ENCODE measurements at regions not wholly inside any gene's neighbourhood (a gene's known extent, or its start where the extent isn't known, plus 50 kb on each side); places are given as distances from the start of the nearest gene placed in this dataset.
A peak's percentile ranks its signal among the peaks of the same experiment; 100 is the strongest.

DNA sequence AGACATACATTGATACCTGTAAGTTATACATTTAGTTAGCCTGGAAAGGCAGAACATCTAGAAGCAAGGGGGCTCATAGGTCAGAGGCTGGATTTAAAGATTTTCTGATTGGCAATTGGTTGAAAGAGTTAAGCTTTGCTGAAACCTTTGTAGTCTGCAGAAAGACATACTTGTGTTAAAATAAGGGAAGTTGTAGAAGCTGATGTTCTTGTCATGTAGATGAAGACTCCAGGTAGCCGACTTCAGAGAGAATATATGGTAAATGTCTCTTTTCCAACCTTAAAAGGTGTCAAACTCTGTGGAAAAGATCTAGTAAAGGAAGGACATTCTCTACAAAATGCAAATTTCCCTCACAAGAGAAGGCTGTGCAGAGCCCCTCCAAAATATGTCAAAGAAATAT is 62.9 kb upstream of the ADAMTS16 start:
- Histone ChIP-seq H3K4me3 (ENCODE audit: low read depth, low read length) (no peak overlapping the region), H3K27ac (ENCODE audit: extremely low read depth, low read depth, low read length) (no peak overlapping the region), H3K9me3 (ENCODE audit: control insufficient read depth, insufficient read depth, low read depth, low read length) (no peaks in the 10 kb centered on the region), H3K4me1 (ENCODE audit: control insufficient read depth, insufficient read depth, low read length) (peaks cover 5% of the 10 kb centered on the region; the same call in 1 of the 2 replicates), H3K36me3 (ENCODE audit: control insufficient read depth in 2 of 2, insufficient read depth in 1 of 2, low read length in 2 of 2) (no peaks in the 10 kb centered on the region)
- ChIA-PET POLR2A (no interaction called here), CTCF (interaction anchor here (0.6 to 1.2 kb wide), 2 partner anchors 13 to 61 kb away, joined by 3 to 4 read pairs; no protein-coding TSS in a partner anchor)
- TF ChIP-seq BCL11A (tag by site-specific recombination; IDR thresholded peaks at IDR 0.05; ENCODE audit: low read depth) (no peak), ZSCAN16 (tag by site-specific recombination; IDR thresholded peaks at IDR 0.05) (no peak), MZF1 (tag by site-specific recombination; IDR thresholded peaks at IDR 0.05; ENCODE audit: borderline replicate concordance) (no peak), ZEB2 (tag by site-specific recombination; IDR thresholded peaks at IDR 0.05) (no peak), ZNF211 (tag by site-specific recombination; IDR thresholded peaks at IDR 0.05; ENCODE audit: low read depth) (no peak)

DNA sequence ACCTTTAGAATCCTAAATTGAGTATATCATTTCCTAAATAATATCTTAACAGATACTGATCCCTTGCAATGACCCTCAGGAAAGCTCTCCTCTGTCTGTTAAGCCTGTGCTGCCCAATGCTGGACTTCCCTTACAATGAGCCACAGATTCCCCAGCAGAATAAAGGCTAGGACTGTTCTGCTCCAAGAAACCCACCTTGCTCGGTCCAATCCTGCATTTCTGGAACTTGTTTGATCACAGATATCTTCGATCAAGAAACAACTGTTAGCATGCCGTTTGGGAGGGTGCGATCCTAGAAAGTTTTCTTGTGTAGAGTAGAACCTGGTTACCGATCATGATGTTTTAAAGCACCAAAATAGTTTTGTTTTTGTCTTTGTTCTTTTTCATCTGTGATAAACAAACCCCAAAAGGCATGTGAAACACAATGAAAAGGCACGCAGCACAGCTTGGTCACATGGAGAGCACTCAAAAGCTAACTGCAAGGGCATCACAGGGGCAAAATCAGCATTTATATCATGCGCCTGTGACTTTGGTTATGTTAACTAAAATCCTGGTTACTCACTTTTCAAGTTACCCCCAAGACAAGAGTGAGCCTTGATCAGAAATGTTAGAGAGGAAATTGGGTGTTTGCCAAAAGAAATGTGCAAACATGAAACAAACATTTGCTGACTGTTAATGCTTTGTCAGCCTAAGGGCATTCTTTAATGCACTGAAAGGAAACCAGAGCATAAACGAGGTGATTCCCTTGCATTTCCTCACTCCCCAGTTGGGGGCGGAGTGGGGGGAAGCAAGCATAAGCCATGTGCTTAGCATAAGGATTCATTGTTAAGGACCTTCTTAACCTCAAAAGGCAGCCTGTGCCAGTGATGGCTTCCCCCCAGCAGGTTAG is 61.9 kb upstream of the ADAMTS16 start:
- no peak overlapping the region for H3K27ac ChIP-seq (ENCODE audit: extremely low read depth, low read depth, low read length)
- ChIA-PET POLR2A (no interaction called here), CTCF (interaction anchor here (0.6 to 1.0 kb wide), 2 partner anchors 14 to 62 kb away, joined by 3 to 4 read pairs; no protein-coding TSS in a partner anchor)
- TF ChIP-seq GLIS1 (tag by site-specific recombination; IDR thresholded peaks at IDR 0.05) (0 out of 2 replicates have a peak, but pooled peaks have one; percentile 20), ZXDB (tag by site-specific recombination; IDR thresholded peaks at IDR 0.05) (no peak)
- H3K4me1 ChIP-seq (ENCODE audit: control insufficient read depth, insufficient read depth, low read length) = peaks cover 5% of the 10 kb centered on the region; the same call in 1 of the 2 replicates
- H3K4me3 ChIP-seq (ENCODE audit: low read depth, low read length) = no peak overlapping the region
- H3K9me3 ChIP-seq (ENCODE audit: control insufficient read depth, insufficient read depth, low read depth, low read length) = no peaks in the 10 kb centered on the region
- no peaks in the 10 kb centered on the region for H3K36me3 ChIP-seq (ENCODE audit: control insufficient read depth in 2 of 2, insufficient read depth in 1 of 2, low read length in 2 of 2)

DNA sequence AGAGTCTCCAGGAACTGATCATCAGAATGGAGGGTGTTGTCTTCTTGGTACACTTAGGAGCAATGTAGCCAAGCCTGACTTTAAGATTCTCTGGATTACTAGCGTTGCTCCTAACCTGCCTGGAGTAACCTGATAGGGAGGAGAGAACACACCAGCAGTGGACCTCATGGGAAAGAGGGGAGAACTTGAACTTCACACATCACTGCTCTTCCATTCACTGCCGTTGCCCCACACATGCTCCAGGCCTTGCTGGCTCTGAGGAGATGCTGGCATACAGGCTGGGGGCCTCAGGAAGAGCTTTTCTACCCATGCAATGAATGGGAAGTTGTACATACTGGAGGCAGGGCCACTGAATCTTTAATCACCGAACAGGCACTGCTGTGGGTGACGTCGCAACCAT is 60.3 kb upstream of the ADAMTS16 start:
- no peaks in the 10 kb centered on the region for H3K9me3 ChIP-seq (ENCODE audit: control insufficient read depth, insufficient read depth, low read depth, low read length)
- peaks cover 6% of the 10 kb centered on the region; the same call in 1 of the 2 replicates for H3K4me1 ChIP-seq (ENCODE audit: control insufficient read depth, insufficient read depth, low read length)
- POLR2A ChIA-PET = no interaction called here
- TF ChIP-seq KLF9 (tag by site-specific recombination; IDR thresholded peaks at IDR 0.05; ENCODE audit: low read depth) (no peak), ZNF549 (tag by site-specific recombination; IDR thresholded peaks at IDR 0.05) (no peak), SETDB1 (IDR thresholded peaks at IDR 0.05; ENCODE audit: insufficient read length, low read length) (no peak), ZNF10 (tag by site-specific recombination; IDR thresholded peaks at IDR 0.05) (no peak), ZNF391 (tag by site-specific recombination; IDR thresholded peaks at IDR 0.05; ENCODE audit: borderline replicate concordance, low read depth) (no peak), ZNF366 (tag by site-specific recombination; conservative IDR thresholded peaks at IDR 0.05) (no peak)
- TF ChIP-seq, protein P1, sequence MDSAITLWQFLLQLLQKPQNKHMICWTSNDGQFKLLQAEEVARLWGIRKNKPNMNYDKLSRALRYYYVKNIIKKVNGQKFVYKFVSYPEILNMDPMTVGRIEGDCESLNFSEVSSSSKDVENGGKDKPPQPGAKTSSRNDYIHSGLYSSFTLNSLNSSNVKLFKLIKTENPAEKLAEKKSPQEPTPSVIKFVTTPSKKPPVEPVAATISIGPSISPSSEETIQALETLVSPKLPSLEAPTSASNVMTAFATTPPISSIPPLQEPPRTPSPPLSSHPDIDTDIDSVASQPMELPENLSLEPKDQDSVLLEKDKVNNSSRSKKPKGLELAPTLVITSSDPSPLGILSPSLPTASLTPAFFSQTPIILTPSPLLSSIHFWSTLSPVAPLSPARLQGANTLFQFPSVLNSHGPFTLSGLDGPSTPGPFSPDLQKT (IDR thresholded peaks at IDR 0.05; ENCODE audit: borderline replicate concordance, low read depth, low read length) = no peak
- no peak overlapping the region for H3K27ac ChIP-seq (ENCODE audit: extremely low read depth, low read depth, low read length)
- no peaks in the 10 kb centered on the region for H3K36me3 ChIP-seq (ENCODE audit: control insufficient read depth in 2 of 2, insufficient read depth in 1 of 2, low read length in 2 of 2)
- no peak overlapping the region for H3K4me3 ChIP-seq (ENCODE audit: low read depth, low read length)
- CTCF ChIA-PET = interaction anchor here (0.7 kb wide), 1 partner anchor 262 kb away, joined by 4 read pairs; no protein-coding TSS in a partner anchor

DNA sequence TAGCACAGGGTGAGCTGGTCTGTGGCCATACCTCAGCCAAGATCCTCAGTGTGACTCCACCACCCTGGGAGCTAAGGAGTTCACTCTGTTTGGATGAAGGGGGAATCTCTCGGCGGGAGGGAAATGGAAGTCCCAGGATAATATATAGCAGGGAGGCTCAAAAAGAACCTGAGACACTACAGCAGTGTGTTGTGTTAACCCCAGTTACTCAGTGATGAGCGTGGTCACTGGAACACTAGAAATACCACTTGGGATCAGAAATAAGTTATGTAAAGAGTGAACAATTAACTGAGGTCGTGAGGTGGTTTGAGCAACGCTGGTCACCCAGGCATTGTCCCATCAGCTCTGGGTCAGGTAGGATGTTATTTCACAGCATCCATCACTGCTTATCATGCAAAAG is 59.3 kb upstream of the ADAMTS16 start:
- Histone ChIP-seq H3K4me3 (ENCODE audit: low read depth, low read length) (no peak overlapping the region), H3K4me1 (ENCODE audit: control insufficient read depth, insufficient read depth, low read length) (peaks cover 12% of the 10 kb centered on the region), H3K27ac (ENCODE audit: extremely low read depth, low read depth, low read length) (no peak overlapping the region), H3K9me3 (ENCODE audit: control insufficient read depth, insufficient read depth, low read depth, low read length) (no peaks in the 10 kb centered on the region), H3K36me3 (ENCODE audit: control insufficient read depth in 2 of 2, insufficient read depth in 1 of 2, low read length in 2 of 2) (no peaks in the 10 kb centered on the region)
- peak; percentile 19; the same call in 1 of the 2 replicates for TF ChIP-seq GLIS1 (tag by site-specific recombination; IDR thresholded peaks at IDR 0.05)
- no peak for TF ChIP-seq KLF8 (tag by site-specific recombination; IDR thresholded peaks at IDR 0.05)
- TF ChIP-seq, protein P2, sequence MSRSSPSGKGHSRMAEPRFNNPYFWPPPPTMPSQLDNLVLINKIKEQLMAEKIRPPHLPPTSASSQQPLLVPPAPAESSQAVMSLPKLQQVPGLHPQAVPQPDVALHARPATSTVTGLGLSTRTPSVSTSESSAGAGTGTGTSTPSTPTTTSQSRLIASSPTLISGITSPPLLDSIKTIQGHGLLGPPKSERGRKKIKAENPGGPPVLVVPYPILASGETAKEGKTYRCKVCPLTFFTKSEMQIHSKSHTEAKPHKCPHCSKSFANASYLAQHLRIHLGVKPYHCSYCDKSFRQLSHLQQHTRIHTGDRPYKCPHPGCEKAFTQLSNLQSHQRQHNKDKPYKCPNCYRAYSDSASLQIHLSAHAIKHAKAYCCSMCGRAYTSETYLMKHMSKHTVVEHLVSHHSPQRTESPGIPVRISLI (tag by site-specific recombination; IDR thresholded peaks at IDR 0.05) = no peak
- TF ChIP-seq ZNF248 (tag by site-specific recombination; IDR thresholded peaks at IDR 0.05) = no peak
- TF ChIP-seq, protein P3, sequence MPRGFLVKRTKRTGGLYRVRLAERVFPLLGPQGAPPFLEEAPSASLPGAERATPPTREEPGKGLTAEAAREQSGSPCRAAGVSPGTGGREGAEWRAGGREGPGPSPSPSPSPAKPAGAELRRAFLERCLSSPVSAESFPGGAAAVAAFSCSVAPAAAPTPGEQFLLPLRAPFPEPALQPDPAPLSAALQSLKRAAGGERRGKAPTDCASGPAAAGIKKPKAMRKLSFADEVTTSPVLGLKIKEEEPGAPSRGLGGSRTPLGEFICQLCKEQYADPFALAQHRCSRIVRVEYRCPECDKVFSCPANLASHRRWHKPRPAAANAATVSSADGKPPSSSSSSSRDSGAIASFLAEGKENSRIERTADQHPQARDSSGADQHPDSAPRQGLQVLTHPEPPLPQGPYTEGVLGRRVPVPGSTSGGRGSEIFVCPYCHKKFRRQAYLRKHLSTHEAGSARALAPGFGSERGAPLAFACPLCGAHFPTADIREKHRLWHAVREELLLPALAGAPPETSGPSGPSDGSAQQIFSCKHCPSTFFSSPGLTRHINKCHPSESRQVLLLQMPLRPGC (tag by site-specific recombination; IDR thresholded peaks at IDR 0.05) = no peak
- ChIA-PET POLR2A (no interaction called here), CTCF (interaction anchor here (1.1 kb wide), 1 partner anchor 18 kb away, joined by 4 read pairs; no protein-coding TSS in a partner anchor)
